NCI-H1105 (cell line): ENCODE measurements at regions not wholly inside any gene's neighbourhood (a gene's known extent, or its start where the extent isn't known, plus 50 kb on each side); places are given as distances from the start of the nearest gene placed in this dataset.
A peak's percentile ranks its signal among the peaks of the same experiment; 100 is the strongest.
"Not testable (repeated sequence)": the region's sequence is repeated elsewhere in the genome, so short reads cannot be mapped to it uniquely, and the experiment has no call there.

Experiments used
- DNase-seq: peaks from one replicate; lab custom pipeline; 2025; lab: John Stamatoyannopoulos, UW

GRCh38 chr15:36177590-36178302, 401.7 kb upstream of the CDIN1 start:
- peak; percentile 83 for DNase-seq

- DNase-seq = no peak
Measured at GRCh38 chr15:36178303-36178633, 401.2 kb upstream of the CDIN1 start.

- no peak for DNase-seq
Measured at GRCh38 chr15:36183201-36183600, 396.2 kb upstream of the CDIN1 start.

- DNase-seq = no peak
Measured at GRCh38 chr15:36185438-36185837, 394.0 kb upstream of the CDIN1 start.

GRCh38 chr15:36185845-36186244, 393.6 kb upstream of the CDIN1 start:
- DNase-seq = no peak

GRCh38 chr15:36186376-36186775, 393.1 kb upstream of the CDIN1 start:
- DNase-seq = no peak

GRCh38 chr15:36191459-36191858, 388.0 kb upstream of the CDIN1 start:
- DNase-seq = no peak

- DNase-seq = not testable (repeated sequence)
Measured at GRCh38 chr15:36195361-36196007, 383.9 kb upstream of the CDIN1 start.

- DNase-seq = no peak
Measured at GRCh38 chr15:36208868-36209582, 370.4 kb upstream of the CDIN1 start.

- DNase-seq = no peak
Measured at GRCh38 chr15:36210426-36210825, 369.0 kb upstream of the CDIN1 start.

- DNase-seq = no peak
Measured at GRCh38 chr15:36218322-36218721, 361.1 kb upstream of the CDIN1 start.

GRCh38 chr15:36218991-36219390, 360.4 kb upstream of the CDIN1 start:
- no peak for DNase-seq

GRCh38 chr15:36221992-36222391, 357.4 kb upstream of the CDIN1 start:
- no peak for DNase-seq

GRCh38 chr15:36230776-36231175, 348.6 kb upstream of the CDIN1 start:
- DNase-seq = no peak

- no peak for DNase-seq
Measured at GRCh38 chr15:36232491-36232890, 346.9 kb upstream of the CDIN1 start.

- DNase-seq = no peak
Measured at GRCh38 chr15:36234743-36235142, 344.7 kb upstream of the CDIN1 start.

GRCh38 chr15:36235173-36235572, 344.3 kb upstream of the CDIN1 start:
- DNase-seq = no peak

- DNase-seq = no peak
Measured at GRCh38 chr15:36239509-36239908, 339.9 kb upstream of the CDIN1 start.

GRCh38 chr15:36251450-36251849, 328.0 kb upstream of the CDIN1 start:
- no peak for DNase-seq

- DNase-seq = no peak
Measured at GRCh38 chr15:36252146-36252711, 327.2 kb upstream of the CDIN1 start.

- DNase-seq = no peak
Measured at GRCh38 chr15:36254426-36254825, 325.0 kb upstream of the CDIN1 start.

GRCh38 chr15:36256404-36256807, 323.0 kb upstream of the CDIN1 start:
- DNase-seq = no peak

GRCh38 chr15:36263666-36264065, 315.8 kb upstream of the CDIN1 start:
- DNase-seq = no peak
